NCI-H2029 (cell line): ENCODE measurements at regions not wholly inside any gene's neighbourhood (a gene's known extent, or its start where the extent isn't known, plus 50 kb on each side); places are given as distances from the start of the nearest gene placed in this dataset.
"Not testable (repeated sequence)": the region's sequence is repeated elsewhere in the genome, so short reads cannot be mapped to it uniquely, and the experiment has no call there.

Experiments used
- DNase-seq: peaks from one replicate; lab custom pipeline; 2025; lab: John Stamatoyannopoulos, UW

DNA sequence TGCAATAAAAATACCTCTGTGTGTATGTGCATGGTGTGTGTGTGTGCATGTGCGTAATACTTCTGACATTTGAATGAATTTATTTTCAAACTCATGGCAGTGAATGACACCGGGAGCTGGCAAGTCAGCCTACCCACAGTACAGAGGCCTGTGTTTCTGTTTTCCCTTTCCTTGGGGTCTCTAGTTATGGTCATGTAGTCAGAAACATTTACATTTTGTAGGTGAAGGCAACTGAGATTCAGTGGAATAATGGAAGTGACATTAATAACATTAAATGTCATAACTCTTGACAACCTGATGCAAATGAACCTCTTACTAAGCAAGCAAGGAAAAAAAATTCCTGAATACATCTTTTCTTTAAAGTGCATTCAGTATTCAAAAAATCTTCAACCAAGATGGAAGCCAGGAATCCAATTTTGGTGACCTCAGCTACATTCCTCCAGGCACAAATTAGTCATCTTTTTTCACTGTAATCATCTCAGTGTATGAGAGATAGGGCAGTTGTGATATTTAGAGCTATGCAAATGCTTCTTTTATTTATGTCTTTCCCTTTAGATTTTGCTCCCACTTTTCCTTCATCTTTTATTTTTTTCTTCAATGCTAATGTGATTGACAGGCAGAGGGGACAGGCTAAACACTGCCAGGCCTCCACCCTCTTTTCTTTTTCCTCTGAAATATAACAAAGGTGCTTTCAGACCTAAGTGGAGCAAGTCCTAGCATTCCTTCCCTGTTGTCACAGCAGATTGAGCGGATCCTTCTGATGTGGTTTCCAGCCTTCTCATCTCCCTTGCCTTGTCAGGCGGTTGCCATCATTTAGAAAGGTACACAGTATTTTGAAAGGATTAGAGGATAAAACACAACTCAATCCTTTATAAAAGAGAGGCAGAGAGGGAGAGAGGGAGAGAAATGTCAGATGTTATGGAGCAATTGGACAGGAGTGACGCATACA, 569.8 kb upstream of the ADAMTS16 start:
- no peak for DNase-seq

DNA sequence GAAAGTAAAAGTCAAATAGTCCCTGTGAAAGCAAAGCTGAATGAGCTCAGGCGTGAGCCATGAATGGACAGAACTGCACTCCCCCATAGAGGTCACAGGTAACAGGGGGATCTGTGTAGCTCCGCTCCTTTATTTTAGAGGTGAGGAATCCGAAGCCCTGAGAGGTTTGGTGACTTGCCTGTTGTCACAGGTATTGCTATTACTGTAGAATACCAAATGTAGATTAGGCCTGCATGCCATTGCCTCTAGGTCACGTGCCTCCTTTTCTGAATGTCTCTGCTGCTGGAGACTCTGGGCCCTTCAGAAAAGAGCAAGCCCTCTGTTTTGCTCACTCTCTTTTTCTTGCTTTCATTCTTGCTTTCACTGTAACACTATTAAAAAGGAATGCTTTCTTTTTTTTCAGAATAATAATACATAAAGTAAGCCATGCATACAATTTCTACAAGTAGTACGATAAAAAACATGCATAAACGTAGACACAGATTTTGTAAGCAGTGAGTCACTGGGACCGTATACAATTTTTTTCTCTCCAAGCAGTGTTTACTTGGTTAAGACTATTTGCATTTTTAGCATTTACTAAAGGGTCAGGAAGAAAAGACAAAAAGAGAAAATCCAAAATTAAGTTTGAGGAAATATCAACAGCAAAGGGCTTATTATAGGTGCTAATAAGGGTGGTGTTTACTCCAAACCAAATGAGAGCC, 568.7 kb upstream of the ADAMTS16 start:
- no peak for DNase-seq

DNA sequence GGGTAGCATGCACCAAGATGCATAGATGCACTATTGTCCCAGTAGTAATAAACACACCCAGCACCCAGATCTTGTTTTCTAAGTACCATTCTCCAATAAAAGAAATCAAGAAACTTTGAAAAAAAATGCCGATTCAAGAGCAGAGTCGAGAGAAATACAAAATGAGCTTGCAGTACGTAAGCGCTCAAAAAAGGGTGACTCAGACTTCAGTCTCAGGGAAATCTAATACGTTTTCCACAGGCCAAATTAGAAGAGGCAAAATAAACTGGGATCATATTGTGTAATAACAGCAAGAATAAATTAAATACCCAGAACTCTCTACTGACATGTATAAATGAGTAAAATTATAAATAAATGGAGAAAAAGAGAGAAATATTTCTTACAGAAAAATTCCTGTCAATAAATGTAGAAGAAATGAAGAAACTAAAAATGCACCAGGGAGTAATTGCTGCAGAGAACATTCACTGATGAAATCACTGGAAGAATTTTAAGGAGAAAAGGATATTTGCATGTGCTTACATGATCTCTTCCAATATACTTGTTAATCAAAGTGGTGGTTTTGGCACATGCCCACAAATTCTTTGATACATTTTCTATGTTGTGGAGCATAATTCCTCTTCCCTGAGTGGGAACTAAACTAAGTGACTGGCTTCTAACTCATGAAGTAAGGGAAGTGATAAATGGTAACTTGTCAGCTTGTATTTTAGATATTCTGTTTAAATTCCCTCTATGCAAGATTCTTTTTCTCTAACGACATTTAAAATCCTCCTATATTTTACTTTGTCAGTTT, 567.6 kb upstream of the ADAMTS16 start:
- no peak for DNase-seq

DNA sequence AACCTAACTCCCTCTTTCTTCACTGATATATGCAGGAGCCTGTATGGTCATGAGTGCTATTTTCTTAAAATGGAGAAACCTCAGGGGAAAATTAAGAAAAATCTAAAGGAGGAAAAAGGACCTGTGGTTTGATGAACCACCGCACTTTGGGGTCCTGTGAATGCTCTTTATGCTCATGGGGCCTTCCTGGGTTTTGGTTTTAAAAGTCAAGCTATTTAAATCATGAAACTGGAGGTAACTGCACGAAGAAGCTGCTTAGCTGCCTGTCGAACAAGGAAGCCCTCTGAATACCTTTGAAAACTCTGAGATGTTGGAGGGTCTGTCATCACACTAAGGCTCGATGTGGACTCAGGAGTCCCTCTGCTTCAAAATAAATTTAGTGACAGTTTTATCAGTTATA, 564.5 kb upstream of the ADAMTS16 start:
- no peak for DNase-seq

DNA sequence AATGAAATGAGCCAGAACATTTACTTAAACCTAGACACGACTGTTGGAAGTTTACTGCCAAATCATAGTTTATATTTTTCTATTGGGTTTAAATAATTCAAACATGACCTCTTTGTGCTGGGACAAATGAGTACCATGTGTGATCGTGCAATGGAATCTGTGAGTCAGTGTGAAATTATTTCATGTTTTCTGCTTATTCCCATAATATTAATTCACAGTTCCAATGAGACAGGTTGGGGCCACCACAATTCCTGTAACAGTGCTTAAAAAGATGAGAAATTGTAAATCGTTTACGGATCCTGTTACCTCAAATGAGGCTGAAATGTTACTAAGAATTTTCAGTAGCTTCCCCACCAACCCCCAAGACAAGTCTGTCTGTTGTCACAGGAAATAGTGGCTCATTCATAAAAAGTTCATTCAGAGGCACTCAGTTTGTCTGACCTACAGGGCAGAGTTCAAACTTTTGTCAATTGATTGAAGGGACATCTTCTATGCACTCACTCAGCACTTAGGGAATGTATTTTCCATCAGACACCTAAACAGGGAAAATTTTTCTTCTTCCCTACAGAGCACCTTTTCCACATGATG, 563.9 kb upstream of the ADAMTS16 start:
- DNase-seq, result no peak

DNA sequence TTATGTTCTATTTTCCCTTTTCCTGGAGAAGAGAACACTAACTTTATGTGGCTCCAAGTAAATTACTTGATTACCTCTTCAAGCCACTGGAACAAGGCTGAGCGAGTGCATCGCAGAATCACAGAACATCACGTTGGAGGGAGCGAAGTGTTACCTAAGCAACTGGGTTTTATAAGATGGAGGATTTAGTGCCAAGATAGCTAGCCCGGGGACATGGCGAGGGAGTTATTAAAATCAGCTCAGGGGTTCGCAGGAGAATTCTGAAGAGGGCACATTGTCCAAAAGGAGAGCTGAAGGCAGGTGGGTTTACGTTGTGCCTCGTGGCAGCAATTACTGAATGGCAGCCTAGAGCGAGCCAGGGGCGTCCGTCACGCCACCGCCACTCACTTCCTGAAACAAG, 563.2 kb upstream of the ADAMTS16 start:
- DNase-seq, result no peak

DNA sequence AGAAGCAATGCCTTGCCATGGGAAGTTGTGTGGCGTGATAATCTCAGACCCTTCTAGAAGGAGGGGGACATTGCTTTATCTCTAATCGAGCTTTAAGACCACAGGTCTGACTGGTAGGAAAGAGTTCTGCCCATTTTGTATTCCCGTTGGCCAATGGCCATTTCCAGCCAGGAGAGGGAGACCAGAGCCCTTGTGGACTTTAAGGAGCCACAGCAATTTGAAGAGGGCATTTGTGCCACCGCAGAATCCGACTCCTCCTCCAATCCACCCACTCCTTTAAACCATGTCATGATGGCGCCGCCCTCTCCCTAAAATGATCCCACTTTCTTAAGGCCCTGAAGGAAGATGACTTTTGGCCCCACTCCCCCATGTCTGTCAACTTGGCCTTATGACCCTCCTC, 560.5 kb upstream of the ADAMTS16 start:
- DNase-seq, result no peak

DNA sequence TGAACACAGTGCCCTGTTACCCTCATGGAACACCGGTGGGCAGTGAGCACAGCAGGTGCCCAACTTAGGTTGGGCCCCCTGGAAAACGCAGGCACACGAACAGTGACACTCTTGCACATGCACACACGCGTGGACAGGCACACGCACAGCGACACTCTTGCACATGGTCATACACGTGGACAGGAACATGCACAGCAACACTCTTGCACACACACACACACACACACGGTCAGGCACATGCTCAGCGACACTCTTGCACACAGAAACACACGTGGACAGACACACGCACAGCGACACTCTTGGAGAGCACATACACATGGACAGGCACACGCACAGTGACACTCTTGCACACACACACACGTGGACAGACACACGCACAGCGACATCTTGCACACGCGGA, 559.4 kb upstream of the ADAMTS16 start:
- no peak for DNase-seq

DNA sequence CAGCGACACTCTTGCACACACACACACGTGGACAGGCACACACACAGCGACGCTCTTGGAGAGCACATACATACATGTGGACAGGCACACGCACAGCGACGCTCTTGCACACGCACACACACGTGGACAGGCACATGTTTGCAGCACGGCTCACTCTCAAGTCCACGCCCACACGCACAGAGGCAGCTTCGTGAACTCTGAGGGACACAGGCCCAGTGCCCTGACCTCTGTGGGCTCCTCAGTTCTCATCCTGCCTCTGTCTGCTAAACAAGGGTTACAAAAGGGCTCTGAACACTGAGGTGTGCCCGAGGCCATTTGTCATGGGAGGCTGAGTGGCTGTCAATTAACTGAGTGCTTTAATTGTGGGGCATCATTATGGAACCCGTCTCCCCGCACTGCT, 558.8 kb upstream of the ADAMTS16 start:
- DNase-seq, result no peak

DNA sequence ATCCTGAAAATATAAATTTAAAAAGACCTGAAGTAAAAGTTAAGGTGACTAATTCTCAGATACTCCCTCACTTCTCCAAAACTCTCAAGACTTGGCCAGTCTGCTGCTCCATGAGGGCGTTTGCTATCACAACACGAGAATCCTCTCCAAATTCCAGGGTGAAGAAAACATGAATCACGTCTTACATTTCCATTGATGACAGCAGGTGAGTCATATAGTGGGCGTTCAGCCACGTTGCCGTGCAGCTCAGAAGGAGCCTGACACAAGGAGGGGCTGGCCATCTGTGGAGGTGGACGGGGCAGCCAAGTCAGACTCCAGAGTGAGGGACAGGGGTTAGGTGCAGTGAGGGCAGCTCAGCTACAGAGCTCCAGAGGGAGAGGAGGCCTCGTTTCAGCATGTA, 555.1 kb upstream of the ADAMTS16 start:
- no peak for DNase-seq

DNA sequence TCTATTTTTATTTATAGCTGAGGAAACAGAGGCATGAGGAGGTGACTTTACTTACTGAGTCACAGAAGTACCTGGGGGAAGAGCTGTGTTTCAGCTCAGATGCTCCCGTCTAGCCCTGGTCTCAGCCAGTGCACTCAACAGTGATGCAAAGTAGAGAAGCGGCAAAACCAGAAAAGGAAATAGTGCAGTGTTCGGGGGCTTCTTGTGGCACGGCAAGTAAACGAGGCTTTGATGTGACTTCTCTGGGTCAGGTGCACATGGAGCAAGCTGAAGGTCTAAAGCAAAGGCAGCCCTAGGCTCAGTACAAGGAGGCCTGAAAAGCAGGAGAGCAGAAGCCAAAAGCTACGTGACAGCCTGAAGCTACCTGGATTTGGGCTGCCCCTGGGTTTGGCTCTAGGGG, 526.7 kb upstream of the ADAMTS16 start:
- no peak for DNase-seq

DNA sequence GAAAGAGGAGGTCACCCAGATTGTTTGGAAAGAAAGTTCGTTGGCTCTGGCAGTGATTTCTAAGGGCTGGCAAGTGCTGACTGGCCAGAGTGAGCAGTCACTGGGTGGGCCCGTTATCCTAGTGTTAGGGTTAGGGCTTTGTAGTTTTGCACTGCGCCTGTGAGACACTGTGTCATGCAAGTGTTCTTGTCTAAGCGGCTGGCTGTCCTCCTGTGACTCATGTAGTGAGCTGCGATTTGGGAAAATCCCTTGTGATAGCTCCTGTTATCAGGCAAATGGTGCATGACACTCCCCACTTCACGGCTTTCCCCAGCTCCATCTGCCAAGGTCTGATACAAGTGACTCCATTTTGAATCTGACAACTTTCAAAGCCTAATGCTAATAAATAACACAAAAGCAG, 526.0 kb upstream of the ADAMTS16 start:
- no peak for DNase-seq

DNA sequence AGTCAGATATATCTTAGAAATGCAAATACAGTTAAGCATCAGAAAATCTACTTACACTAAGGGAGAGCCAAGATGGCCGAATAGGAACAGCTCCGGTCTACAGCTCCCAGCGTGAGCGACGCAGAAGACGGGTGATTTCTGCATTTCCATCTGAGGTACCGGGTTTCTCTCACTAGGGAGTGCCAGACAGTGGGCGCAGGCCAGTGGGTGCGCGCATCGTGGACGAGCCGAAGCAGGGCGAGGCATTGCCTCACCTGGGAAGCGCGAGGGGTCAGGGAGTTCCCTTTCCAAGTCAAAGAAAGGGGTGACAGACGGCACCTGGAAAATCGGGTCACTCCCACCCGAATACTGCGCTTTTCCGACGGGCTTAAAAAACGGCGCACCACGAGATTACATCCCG, 524.8 kb upstream of the ADAMTS16 start:
- DNase-seq, result not testable (repeated sequence)

DNA sequence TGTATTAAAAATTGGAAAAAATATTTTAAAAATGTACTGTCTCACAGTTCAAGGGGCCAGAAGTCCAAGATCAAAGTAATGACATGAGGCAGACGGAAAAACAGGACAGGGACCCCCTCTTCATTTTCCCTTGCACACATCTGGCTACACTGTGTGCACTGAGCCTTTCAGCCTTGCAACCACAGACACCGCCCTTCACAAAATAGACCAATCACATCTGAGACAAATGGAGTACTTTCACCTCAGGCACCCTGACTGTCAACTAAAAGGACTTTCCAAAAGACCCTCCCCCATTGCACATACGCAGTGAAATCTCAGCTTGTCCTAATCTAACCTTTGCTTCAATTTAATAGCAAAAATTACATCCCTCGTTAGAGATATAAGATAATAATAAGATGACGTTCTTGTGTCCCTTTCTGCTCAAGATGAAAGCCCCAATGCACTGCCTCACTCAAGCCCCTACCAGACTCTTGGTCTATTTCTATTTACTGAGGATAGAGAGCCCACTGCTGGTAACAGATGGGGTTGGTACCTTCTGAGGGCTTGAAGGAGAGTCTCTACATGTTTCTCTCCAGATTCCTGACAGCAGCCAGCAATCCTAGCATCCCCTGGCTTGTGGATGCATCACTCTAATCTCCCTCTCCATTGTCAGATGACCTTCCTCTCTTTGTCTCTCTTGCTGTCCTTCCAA, 514.8 kb upstream of the ADAMTS16 start:
- no peak for DNase-seq

DNA sequence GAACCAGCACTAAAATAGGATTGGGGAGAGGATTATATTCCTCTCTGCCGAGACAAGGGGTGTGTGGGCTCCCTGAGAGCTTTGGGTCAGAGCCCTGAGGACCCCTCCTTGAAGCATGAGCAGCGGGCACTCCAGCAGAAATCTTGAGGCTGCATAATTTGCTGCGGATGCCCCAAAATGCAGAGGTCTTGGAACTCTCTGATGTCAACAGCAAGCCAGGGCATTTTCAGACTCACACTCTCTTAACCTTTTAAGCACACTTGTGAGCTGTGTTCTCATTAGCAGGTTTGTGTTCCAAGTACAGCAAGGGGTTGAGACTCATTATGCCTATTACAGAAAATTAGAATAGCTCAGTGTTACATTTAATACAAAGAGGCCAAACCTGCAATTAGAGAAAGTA, 513.0 kb upstream of the ADAMTS16 start:
- DNase-seq, result no peak

DNA sequence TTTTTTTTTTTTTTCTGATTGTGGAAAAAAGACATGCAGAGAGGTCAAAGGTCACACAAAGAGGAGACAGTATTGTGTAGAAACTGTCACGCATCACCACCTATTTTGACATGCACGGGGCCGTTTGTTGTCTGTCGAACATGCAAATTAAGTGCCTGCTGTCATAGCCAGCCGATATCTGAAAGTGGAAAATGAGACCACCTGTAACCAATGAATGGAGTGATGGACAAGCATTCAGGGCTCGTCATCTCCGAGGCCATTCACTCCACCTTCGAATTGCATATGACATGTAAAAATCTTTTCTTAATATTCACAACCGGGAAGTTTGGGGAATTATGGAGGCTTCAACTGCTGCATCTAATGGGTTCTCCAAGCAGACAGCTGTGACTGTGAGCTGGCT, 512.2 kb upstream of the ADAMTS16 start:
- no peak for DNase-seq

DNA sequence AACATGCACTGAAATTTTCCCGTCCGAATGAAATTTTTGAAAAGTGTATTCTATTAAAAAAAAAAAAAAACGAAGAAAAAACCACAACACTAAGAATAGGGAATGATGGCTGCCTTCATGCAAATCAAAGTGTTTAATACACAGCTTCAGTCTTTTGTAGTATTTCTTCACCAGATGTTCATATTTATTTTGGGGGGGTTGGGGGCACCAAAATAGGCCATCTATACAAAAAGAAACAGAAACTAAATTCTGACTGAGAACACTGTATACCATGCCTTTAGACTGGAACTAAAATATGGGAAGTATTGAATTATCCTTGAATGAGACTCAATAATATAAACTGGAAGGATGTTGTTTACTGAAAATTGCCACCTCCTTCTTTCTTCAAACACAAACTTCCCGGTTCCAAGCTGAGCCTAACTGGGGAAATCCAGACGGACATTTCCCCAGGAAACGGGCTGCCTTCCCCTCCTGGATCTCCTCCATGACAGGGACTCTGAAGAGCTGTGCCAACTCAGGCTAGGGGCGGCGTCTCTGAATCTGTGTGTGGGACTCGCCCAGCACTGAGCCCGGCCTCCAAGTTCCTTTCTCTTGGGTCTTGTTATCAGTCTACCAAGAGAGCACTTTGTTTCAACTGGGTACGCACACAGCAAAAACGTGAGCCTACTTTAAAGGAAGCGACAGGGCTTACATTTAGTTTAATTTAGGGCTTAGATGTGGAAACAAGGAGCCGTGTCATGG, 511.3 kb upstream of the ADAMTS16 start:
- DNase-seq, result no peak

DNA sequence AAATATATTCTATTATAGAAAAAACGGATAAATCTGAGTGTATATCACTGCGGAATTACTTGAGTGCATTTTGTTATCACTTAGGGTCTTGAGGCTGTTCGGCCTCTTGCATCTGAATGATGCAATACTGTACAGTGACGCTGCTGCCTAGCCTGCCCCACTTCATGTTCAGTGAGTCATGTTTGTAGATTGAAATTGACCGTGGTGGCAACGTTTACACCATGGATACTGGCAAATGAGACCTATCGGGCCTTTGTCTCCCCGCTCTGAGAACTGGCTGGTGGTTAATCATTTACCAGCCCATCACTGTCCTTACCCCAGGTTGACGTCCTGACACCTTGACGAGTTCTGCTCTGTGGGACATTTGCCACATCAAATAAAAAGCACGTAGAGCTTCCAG, 510.1 kb upstream of the ADAMTS16 start:
- no peak for DNase-seq

DNA sequence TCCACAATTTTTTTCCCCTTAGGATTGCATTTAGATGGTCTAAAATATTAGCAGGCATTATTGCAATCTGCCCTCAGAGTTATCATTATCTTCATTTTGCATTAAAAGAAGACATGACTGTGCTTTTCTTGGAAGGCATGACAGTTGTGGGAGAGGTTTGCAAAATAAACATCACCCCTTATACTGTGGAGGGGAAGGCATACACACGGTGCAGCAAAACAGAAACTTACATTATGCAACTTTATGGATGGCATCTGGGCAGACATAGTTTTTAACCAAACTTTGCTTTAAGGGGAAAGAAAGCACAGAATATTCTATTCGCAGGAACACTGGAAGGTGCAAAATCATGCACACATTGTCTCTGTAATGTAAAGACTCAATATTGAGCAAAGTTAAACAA, 505.8 kb upstream of the ADAMTS16 start:
- no peak for DNase-seq

DNA sequence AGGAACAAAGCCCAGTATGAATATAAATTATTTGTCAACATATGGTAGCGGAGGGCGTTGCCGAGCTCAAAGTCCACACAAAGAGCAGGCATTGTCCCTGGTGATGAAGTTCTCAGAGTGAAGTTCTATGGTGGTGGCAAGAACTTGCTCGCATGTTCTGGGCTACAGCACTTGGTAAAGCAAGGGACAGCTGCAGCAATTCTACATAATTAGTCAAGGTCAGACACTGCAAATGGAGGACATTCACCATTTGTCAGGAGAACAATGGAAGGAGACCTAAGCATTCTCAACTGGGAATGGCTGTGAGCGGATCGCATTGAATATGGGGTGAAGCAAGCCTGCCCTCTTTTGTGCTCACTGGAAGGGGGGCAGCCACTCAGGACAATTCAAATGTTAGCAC, 503.8 kb upstream of the ADAMTS16 start:
- no peak for DNase-seq

DNA sequence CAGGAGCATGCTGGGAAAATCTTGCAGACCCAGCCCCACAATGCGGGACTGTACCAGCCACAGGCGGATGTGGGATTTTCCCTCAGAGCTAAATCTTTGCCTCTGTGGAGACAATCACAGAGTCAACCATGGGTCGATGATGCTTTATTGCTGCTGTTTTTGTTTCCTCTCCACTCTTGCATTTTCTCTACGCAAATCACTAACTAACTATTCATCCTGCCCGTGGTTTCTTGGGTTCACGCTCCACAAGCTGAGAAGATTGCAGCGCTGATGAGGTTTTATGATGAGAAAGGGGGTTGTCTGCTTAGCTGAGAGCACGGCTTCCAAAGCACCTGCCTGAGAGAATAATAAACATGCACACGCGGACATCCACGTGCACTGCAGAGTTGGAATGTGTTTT, 500.2 kb upstream of the ADAMTS16 start:
- DNase-seq, result no peak
